Fibroblast of mammary gland (primary cell): ENCODE measurements at regions not wholly inside any gene's neighbourhood (a gene's known extent, or its start where the extent isn't known, plus 50 kb on each side); places are given as distances from the start of the nearest gene placed in this dataset.

Experiments used
- DNase-seq: peaks from one replicate; pipeline ENCODE4 v3.0.0-alpha.2; 2010; ENCODE audit warnings: low read depth
- H3K4me3 ChIP-seq: 2 replicates; pipeline ENCODE4 v1.5.1; 2011; ENCODE audit warnings: low read depth, mild to moderate bottlenecking, low read length, moderate library complexity; ENCODE audit not compliant: control insufficient read depth
- TF ChIP-seq, protein P1 (sequence below): conservative IDR thresholded peaks from 2 replicates; pipeline ENCODE4 v1.5.1; 2011; ENCODE audit warnings: low read depth, low read length, inconsistent platforms; ENCODE audit not compliant: control insufficient read depth, insufficient read depth

DNA sequence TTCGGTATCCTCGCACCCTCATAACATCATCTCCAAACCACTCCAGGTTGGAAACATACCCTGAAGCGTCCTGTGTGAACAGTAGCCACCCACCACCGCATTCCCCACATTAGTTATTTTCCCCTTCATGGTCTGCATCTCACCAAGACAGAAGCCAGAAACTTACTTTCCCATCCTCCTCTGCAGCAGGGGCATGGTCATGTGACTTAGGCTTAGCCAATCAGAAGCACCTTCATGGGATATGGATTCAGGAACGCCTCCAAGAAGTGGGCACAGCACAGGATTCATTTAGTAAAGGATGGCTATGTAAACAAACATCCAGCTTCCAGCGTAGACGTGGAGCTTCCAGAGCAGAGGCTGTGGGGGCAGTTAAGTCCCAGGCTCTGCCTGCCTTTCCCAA lies 130.3 kb downstream of the AXIN2 start:
- TF ChIP-seq, protein P1, sequence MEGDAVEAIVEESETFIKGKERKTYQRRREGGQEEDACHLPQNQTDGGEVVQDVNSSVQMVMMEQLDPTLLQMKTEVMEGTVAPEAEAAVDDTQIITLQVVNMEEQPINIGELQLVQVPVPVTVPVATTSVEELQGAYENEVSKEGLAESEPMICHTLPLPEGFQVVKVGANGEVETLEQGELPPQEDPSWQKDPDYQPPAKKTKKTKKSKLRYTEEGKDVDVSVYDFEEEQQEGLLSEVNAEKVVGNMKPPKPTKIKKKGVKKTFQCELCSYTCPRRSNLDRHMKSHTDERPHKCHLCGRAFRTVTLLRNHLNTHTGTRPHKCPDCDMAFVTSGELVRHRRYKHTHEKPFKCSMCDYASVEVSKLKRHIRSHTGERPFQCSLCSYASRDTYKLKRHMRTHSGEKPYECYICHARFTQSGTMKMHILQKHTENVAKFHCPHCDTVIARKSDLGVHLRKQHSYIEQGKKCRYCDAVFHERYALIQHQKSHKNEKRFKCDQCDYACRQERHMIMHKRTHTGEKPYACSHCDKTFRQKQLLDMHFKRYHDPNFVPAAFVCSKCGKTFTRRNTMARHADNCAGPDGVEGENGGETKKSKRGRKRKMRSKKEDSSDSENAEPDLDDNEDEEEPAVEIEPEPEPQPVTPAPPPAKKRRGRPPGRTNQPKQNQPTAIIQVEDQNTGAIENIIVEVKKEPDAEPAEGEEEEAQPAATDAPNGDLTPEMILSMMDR, result no peak
- no peak overlapping the region for H3K4me3 ChIP-seq
- DNase-seq, result no peak

DNA sequence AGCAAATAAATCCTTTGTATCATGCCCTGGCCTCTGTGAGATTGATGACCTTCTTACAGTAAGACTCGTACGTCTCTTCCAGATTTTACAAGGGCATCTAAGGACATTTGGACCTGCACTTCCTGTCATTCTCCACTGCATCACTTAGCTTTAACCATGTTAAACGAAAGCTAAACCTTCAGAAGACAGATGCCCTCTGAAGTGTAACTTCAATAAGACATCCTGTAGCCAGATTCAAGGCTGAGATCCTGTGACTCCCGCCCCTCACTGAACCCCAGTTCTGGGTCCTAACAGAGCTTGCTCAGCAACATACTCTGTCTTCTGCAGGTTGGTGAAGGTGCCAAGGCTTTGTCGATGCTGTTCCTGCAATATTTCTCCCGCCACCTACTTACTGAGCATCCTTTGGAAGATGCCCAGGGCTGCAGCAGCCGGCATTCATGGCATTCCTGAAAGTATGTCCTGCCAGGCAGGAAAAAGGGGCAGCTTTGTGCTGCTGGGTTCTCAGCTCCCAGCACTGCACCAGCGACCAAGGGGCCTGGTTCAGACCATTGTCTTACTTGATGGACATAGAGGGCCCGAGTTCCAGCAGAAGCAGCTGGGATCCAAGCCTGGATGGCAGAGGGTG lies 131.1 kb downstream of the AXIN2 start:
- DNase-seq, result no peak
- TF ChIP-seq, protein P1, result no peak
- no peak overlapping the region for H3K4me3 ChIP-seq

DNA sequence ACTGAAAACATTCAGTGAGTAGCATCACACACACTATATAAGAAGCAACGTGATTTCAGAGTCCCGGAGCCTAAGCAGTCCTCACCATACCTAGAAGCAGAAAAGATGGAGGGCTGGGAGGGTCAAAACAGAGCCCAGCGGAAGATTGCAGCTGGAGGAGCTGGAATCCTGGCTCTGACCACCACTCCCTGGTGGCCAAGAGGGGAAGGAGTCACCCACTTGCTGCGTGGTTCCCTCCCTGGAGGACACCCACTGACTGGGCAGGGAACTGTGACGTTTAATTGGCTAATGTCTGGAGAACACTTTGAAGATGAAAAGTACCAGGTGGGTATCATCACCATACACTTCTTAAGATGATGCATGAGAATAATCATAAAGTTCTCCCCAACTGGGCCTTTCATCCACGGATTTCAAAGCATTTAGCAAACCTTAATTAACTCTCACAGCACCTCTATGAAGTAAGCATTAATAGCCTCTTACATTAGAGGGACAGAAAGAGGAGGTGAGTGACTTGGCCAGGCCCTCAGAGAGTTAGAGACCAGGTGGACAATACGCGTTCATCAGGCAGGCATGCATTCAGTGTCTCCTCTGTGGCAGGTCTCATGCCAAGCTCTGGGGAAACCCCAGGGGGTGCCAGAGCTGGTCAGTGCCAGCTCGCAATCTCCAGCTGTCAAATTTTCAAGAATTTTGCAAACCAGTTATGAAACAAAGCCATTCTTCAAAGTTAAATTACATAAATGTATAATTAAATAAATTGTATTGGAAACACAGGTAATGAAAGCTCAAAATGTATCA lies 137.9 kb downstream of the AXIN2 start:
- no peak for DNase-seq
- TF ChIP-seq, protein P1, result no peak
- no peak overlapping the region for H3K4me3 ChIP-seq

DNA sequence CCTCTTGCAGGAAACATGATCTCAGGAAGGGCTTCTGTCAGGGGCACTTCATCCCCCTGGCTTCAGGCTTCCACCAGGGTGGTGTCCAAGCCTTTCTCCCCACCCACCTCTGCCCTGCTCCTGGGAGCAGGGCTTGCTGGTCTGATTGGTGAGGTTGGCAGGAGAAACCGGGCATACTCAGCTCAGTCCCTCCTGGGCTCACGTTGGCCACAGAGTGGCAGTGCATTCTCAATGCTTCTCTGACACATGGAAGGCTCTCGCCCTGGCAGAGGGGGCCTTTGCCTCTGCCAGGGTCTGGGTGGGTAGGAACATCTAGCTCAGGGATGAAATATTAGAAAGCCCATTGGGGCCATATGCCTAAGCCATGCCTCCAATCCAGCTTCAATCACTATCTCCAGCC lies 142.8 kb downstream of the AXIN2 start:
- TF ChIP-seq, protein P1, result no peak
- DNase-seq, result no peak
- no peak overlapping the region for H3K4me3 ChIP-seq

DNA sequence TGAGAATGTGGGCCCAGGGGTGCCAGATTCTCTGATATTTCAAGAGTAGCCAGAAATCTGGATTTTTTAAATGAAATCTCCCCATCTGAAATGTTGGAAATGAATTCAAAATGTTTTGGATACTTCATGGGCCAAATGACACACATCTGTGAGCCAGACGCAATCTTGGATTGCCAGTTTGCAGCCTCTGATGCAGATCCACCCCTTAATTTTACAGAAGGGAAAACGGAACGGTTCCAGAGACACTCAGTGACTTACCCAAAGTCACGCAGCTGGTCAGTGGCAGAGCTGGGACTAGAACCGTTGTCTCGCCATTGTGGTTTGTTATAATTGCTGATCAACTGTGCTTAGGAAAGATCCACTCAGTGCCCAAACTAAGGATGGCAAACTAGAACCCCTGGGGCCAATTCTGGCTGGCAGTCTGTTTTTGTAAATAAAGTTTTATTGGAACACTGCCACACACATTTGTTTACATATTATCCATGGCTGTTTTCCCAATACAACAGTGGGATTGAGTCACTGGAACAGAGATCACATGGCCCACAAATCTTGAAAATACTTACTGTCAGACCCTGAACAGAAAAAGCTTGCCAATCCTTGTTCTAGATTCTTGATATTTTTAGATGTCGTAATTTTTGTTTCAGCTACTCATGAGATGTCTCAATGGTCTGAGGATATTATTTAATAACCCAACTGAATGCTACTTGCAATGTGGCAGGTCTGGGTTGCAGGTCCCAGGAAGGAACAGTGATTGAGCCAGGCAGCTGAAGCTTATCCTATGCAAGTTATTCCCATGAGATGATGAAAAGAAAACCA lies 143.8 kb downstream of the AXIN2 start:
- no peak overlapping the region for H3K4me3 ChIP-seq
- peak; percentile 76 for DNase-seq
- TF ChIP-seq, protein P1, result no peak

DNA sequence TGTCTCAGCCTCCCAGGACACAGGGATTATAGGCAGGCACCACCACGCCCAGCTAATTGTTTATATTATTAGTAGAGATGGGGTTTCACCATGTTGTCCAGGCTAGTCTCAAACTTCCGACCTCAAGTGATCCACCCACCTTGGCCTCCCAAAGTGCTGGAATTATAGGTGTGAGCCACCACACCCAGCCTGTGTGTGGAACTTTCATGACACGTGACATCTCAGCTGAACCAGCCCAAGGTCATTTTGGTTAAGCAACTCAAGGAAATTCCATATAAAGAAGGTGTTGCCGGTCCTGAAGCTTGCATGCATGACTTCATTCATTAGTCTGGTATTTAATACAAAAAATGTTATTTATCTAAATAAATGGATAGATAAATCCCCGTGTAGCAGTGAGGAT lies 145.5 kb downstream of the AXIN2 start:
- DNase-seq, result no peak
- TF ChIP-seq, protein P1, result no peak
- H3K4me3 ChIP-seq, result no peak overlapping the region
